GM12878 (cell line): ENCODE measurements at regions not wholly inside any gene's neighbourhood (a gene's known extent, or its start where the extent isn't known, plus 50 kb on each side); places are given as distances from the start of the nearest gene placed in this dataset.
A peak's percentile ranks its signal among the peaks of the same experiment; 100 is the strongest.

Experiments
- ATAC-seq: fragments of 200-7000 bp; cut with Tn5 transposase; 3 replicates; pipeline ENCODE4 v1.9.1; 2020; ENCODE audit warnings: mild to moderate bottlenecking, moderate library complexity
- BruUV-seq: library from RNA; stranded (reverse); fragments of 400-500 nt; replicated peaks from 2 replicates; lab custom pipeline; 2021; lab: Mats Ljungman, UMichigan
- CTCF ChIA-PET: fragments of 300-600 bp; sonication (Branson Sonifier 250); formaldehyde crosslinking; extraction: SDS; loops from one replicate; lab custom pipeline; 2021; ENCODE audit warnings: inconsistent platforms; lab: Yijun Ruan, JAX
- POLR2A ChIA-PET: fragments of 350-600 bp; formaldehyde crosslinking; extraction: SDS; loops from one replicate; lab custom pipeline; 2021; ENCODE audit warnings: inconsistent platforms; lab: Charles Lee
- RAD21 ChIA-PET: fragments of 300-600 bp; sonication (Branson Sonifier 250); formaldehyde crosslinking; loops from one replicate; lab custom pipeline; 2023; ENCODE audit warnings: antibody characterized with exemption; ENCODE audit not compliant: unreplicated experiment; lab: Charles Lee
- SMC1A ChIA-PET: fragments of 300-600 bp; sonication (Branson Sonifier 250); formaldehyde crosslinking; loops from one replicate; lab custom pipeline; 2023; ENCODE audit not compliant: unreplicated experiment, uncharacterized antibody; lab: Charles Lee
- DNase-seq: peaks from one replicate; pipeline ENCODE4 v3.0.0-alpha.2; 2011; ENCODE audit warnings: low read depth, low spot score
- FAIRE-seq: peaks from 3 replicates; lab custom pipeline; 2011; peaks lifted over from hg19 to GRCh38; lab: Jason Lieb, UNC
- H2AFZ ChIP-seq: 2 replicates; pipeline ENCODE4 v1.6.0; 2011; ENCODE audit warnings: low read depth, low read length, control low read depth; ENCODE audit not compliant: control insufficient read depth
- H3K27ac ChIP-seq: 2 replicates; pipeline ENCODE4 v1.5.1; 2011; ENCODE audit warnings: control low read depth; ENCODE audit not compliant: control insufficient read depth, insufficient read depth
- H3K27me3 ChIP-seq, 2 experiments: replicated peaks in 1 of 2; 2 replicates each; pipeline versions ENCODE4 v1.6.0 to v1.6.1; 2011; ENCODE audit warnings: low read length in 1 of 2; ENCODE audit not compliant: control insufficient read depth in 2 of 2, insufficient read depth in 2 of 2
- H3K36me3 ChIP-seq, 2 experiments: 2 replicates each; pipeline ENCODE4 v1.5.1; 2011; ENCODE audit warnings: low read length in 1 of 2; ENCODE audit not compliant: control insufficient read depth in 2 of 2, insufficient read depth in 2 of 2
- H3K4me1 ChIP-seq: 2 replicates; pipeline ENCODE4 v1.6.1; 2011; ENCODE audit warnings: mild to moderate bottlenecking, low read length, moderate library complexity, mixed read lengths; ENCODE audit not compliant: control insufficient read depth, insufficient read depth
- H3K4me2 ChIP-seq: 2 replicates; pipeline ENCODE4 v1.6.0; 2011; ENCODE audit warnings: control low read depth; ENCODE audit not compliant: control insufficient read depth, insufficient read depth
- H3K4me3 ChIP-seq: fragments of 200-600 bp; sonication (generic); 2 replicates; pipeline ENCODE4 v1.5.1; 2016
- H3K79me2 ChIP-seq: 2 replicates; pipeline ENCODE4 v1.6.0; 2011; ENCODE audit warnings: low read length; ENCODE audit not compliant: control insufficient read depth, insufficient read depth
- H3K9ac ChIP-seq: 2 replicates; pipeline ENCODE4 v1.8.0; 2011; ENCODE audit warnings: low read length, control low read depth, mixed read lengths; ENCODE audit not compliant: control insufficient read depth, insufficient read depth
- H3K9me3 ChIP-seq: replicated peaks from 3 replicates; pipeline ENCODE4 v1.5.1; 2011; ENCODE audit warnings: mild to moderate bottlenecking, low read length; ENCODE audit not compliant: control insufficient read depth, insufficient read depth
- H4K20me1 ChIP-seq: 2 replicates; pipeline ENCODE4 v1.6.0; 2011; ENCODE audit not compliant: control insufficient read depth, insufficient read depth
- BHLHE40 ChIP-seq, 2 experiments: fragments of 450-650 bp in 1 of 2; IDR thresholded peaks; 2 replicates each; pipeline ENCODE4 v1.6.1; 2011 to 2017; ENCODE audit warnings: low read depth in 2 of 2, borderline replicate concordance in 1 of 2, improper control_type of control experiment in 1 of 2, low read length in 1 of 2, mild to moderate bottlenecking in 1 of 2
- IKZF2 ChIP-seq, 2 experiments: fragments of 450-650 bp; IDR thresholded peaks; 2 replicates each; pipeline ENCODE4 v1.6.1; 2017; ENCODE audit warnings: mild to moderate bottlenecking in 2 of 2, moderate library complexity in 2 of 2
- JUNB ChIP-seq: IDR thresholded peaks from 2 replicates; pipeline ENCODE4 v1.6.1; 2016; ENCODE audit warnings: antibody characterized with exemption, mild to moderate bottlenecking
- KAT2A ChIP-seq: conservative IDR thresholded peaks from 2 replicates; pipeline ENCODE4 v1.6.1; 2011; ENCODE audit warnings: low read depth, low read length; ENCODE audit not compliant: control insufficient read depth
- MEF2A ChIP-seq: IDR thresholded peaks from 2 replicates; pipeline ENCODE4 v1.6.1; 2011; ENCODE audit warnings: low read depth, mild to moderate bottlenecking, low read length, moderate library complexity; ENCODE audit not compliant: insufficient read depth
- NBN ChIP-seq: fragments of 450-650 bp; IDR thresholded peaks from 2 replicates; pipeline ENCODE4 v1.6.1; 2016
- PML ChIP-seq: IDR thresholded peaks from 2 replicates; pipeline ENCODE4 v1.6.1; 2012; ENCODE audit warnings: low read length, inconsistent platforms
- POLR2A ChIP-seq: IDR thresholded peaks from 2 replicates; pipeline ENCODE4 v1.6.1; 2011; ENCODE audit warnings: low read depth, mild to moderate bottlenecking, low read length
- POU2F2 ChIP-seq: IDR thresholded peaks from 3 replicates; pipeline ENCODE4 v1.6.1; 2011; ENCODE audit warnings: low read depth, mild to moderate bottlenecking, low read length, borderline replicate concordance
- SMC3 ChIP-seq: IDR thresholded peaks from 2 replicates; pipeline ENCODE4 v1.6.1; 2011; ENCODE audit warnings: low read length, improper control_type of control experiment, borderline replicate concordance
- TCF7 ChIP-seq: IDR thresholded peaks from 2 replicates; pipeline ENCODE4 v1.6.1; 2014; ENCODE audit warnings: antibody characterized with exemption, borderline replicate concordance
- WRNIP1 ChIP-seq: IDR thresholded peaks from 2 replicates; pipeline ENCODE4 v1.6.1; 2011; ENCODE audit warnings: low read depth, low read length, improper control_type of control experiment, borderline replicate concordance
- WGBS: methylation state at CpG from one replicate; pipeline ENCODE4 v1.1.6; 2016; ENCODE audit warnings: low lambda C conversion rate; ENCODE audit not compliant: insufficient replicate concordance, insufficient coverage; ENCODE audit errors: missing lambda C conversion rate; 5-methylcytosine and 5-hydroxymethylcytosine counted together
- in situ Hi-C: fragments of 300-500 bp; cut with MboI; formaldehyde crosslinking; loops from 9 replicates; pipeline ENCODE4 v1.14.3; 2018; ENCODE audit warnings: mixed read lengths
- intact Hi-C: fragments of 100-400 bp; cut with micrococcal nuclease; formaldehyde crosslinking; loops from one replicate; pipeline ENCODE4 v1.14.2; 2022; ENCODE audit not compliant: unreplicated experiment

- no peak for TF ChIP-seq BHLHE40 (IDR thresholded peaks at IDR 0.05; ENCODE audit: borderline replicate concordance in 1 of 2, low read depth in 2 of 2, low read length in 1 of 2)
- no peak for TF ChIP-seq PML
- no peak for TF ChIP-seq IKZF2 (IDR thresholded peaks at IDR 0.05)
- TF ChIP-seq KAT2A = no peak
- TF ChIP-seq SMC3 = no peak
- TF ChIP-seq WRNIP1 = no peak
- TF ChIP-seq MEF2A = no peak
- TF ChIP-seq TCF7 = no peak
- no peak for TF ChIP-seq POLR2A
- TF ChIP-seq NBN = no peak
Observed at GRCh38 chr3:181772166-181772565, 60.4 kb downstream of the SOX2 start (continued).

DNA sequence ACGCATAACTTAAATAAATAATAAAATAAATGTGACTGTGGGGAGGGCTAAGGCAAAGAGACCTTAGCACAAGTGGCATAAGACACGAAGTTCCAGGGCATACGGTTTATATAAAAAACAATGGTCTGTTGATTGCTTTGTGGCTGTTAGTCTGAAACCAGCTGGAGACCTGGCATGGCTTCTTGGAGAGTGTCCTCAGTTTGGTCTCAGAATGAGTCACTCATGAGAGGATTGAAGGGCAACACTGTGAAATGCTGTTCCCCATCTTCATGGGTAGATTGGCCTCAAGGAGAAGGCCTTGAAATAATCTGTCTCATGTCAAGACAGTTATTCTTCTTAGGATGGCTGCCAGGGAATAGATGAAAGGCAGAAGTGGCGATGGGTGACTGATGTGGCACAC is 62.2 kb downstream of the SOX2 start:
- H3K9ac ChIP-seq = no peak overlapping the region
- no TSS peak for BruUV-seq
- in situ Hi-C loops = no loop called here
- DNase-seq = no peak
- WGBS = 44% methylated on average over 4 of the region's 4 CpGs
- CTCF ChIA-PET = no interaction called here
- 0 out of 2 replicates have a peak, but pooled peaks have one; percentile 11 for TF ChIP-seq JUNB
- TF ChIP-seq POU2F2 = no peak
- ATAC-seq = no peak
- H3K27ac ChIP-seq = no peak overlapping the region
- POLR2A ChIA-PET = no interaction called here
- no peak overlapping the region for H3K4me2 ChIP-seq
- RAD21 ChIA-PET = no interaction called here
- FAIRE-seq = no peak
- H3K4me3 ChIP-seq = no peak overlapping the region
- no peaks in the 10 kb centered on the region for H4K20me1 ChIP-seq
- intact Hi-C loops = no loop called here
- no peaks in the 10 kb centered on the region for H3K9me3 ChIP-seq
- SMC1A ChIA-PET = no interaction called here
- no peaks in the 10 kb centered on the region for H3K79me2 ChIP-seq
- no peaks in the 10 kb centered on the region for H3K4me1 ChIP-seq
- no peaks in the 10 kb centered on the region for H3K27me3 ChIP-seq
- H3K36me3 ChIP-seq = no peaks in the 10 kb centered on the region
- H2AFZ ChIP-seq = no peak overlapping the region
